Mammary epithelial cell (primary cell): ENCODE measurements at regions not wholly inside any gene's neighbourhood (a gene's known extent, or its start where the extent isn't known, plus 50 kb on each side); places are given as distances from the start of the nearest gene placed in this dataset.

Experiments used
- EZH2 ChIP-seq: IDR thresholded peaks from 2 replicates; pipeline ENCODE4 v1.6.1; 2012; ENCODE audit warnings: low read length, inconsistent platforms, borderline replicate concordance
- TF ChIP-seq, protein P1 (sequence below), 2 donors: IDR thresholded peaks in 1 of 2; conservative IDR thresholded peaks in 1 of 2; 2 replicates each; pipeline ENCODE4 v1.5.1; 2011 to 2012; ENCODE audit warnings: inconsistent platforms in 2 of 2, low read length in 2 of 2, mild to moderate bottlenecking in 2 of 2, control low read depth in 1 of 2, low read depth in 1 of 2; ENCODE audit not compliant: insufficient read depth in 1 of 2; ENCODE audit errors: extremely low read depth in 1 of 2

DNA sequence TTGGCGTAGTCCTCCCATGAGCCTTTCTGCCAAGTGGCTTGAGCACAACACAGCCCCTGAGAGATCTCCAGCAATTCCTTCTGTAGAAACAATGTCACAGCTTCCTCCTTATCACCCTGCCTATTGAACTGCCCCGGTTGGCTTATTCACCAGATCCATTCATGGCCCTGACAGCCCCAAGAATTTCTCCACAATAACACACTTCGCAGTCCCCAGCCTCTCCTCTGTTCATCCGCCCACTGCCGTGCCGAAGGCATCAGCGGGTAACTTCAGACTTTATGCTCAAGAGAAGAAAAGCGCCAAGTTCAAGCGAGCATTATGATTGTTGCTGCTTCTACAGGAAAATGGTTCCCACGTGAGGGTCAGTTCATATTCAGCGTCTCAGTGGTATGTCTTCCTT lies 403.9 kb downstream of the VPS13C start:
- TF ChIP-seq, protein P1, sequence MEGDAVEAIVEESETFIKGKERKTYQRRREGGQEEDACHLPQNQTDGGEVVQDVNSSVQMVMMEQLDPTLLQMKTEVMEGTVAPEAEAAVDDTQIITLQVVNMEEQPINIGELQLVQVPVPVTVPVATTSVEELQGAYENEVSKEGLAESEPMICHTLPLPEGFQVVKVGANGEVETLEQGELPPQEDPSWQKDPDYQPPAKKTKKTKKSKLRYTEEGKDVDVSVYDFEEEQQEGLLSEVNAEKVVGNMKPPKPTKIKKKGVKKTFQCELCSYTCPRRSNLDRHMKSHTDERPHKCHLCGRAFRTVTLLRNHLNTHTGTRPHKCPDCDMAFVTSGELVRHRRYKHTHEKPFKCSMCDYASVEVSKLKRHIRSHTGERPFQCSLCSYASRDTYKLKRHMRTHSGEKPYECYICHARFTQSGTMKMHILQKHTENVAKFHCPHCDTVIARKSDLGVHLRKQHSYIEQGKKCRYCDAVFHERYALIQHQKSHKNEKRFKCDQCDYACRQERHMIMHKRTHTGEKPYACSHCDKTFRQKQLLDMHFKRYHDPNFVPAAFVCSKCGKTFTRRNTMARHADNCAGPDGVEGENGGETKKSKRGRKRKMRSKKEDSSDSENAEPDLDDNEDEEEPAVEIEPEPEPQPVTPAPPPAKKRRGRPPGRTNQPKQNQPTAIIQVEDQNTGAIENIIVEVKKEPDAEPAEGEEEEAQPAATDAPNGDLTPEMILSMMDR (conservative IDR thresholded peaks at IDR 0.05 in 1 of 2, IDR thresholded peaks at IDR 0.05 in 1 of 2; ENCODE audit: extremely low read depth in 1 of 2, insufficient read depth in 1 of 2, low read depth in 1 of 2, low read length in 2 of 2) = no peak
- TF ChIP-seq EZH2 = no peak
